ENCODE measurements at regions not wholly inside any gene's neighbourhood (a gene's known extent, or its start where the extent isn't known, plus 50 kb on each side); places are given as distances from the start of the nearest gene placed in this dataset.

DNA sequence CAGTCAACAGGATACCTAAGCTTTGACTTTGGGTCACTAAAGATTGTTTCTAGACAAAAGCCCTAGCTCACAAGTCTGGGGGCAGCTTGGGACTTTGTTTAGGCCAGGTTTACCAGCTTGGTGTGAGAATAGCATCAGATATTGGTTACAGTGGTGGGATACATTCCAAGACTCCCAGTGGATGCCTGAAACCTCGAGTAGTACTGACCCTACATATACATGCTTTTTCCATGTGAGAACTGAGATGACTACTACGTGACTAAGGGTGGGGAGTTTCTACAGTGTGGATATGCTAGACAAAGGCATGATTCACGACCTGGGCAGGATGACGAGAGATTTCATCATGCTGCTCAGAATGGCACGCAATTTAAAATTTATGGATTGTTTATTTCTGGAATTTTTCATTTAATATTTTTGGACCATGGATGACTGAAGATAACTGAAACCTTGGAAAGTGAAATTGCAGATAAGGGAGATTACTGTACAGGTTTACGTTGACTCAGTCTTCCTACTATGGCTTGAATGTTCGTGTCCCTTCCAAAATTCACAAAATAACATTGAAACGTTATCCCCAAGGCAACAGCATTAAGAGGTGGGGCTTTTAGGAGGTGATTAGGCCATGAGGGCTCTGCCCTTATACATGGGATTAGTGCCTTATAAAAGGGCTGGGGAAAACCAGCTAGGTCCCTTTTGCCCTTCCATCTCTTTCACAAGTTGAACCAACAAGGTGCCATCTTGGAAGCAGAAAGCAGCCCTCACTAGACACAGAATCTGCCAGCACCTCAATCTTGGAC lies 50.2 kb upstream of the CTAGE1 start:
- no peak for DNase-seq (ENCODE audit: low read depth)

DNA sequence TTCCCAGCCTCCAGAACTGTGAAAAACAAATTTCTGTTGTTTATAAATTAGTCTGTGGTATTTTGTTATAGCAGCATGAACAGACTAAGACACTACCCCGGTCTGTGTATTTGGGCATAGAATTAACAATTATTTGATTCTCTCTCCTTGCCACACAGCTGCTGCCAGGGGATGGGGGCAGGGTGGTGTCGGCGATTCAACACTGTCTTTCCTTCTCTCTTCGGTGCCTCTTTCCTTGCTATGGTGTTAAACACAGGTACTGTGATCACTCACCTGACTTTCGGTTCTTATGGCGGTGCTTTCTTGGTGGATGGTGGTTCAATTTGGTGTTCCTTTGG lies 50.8 kb upstream of the CTAGE1 start:
- no peak for DNase-seq (ENCODE audit: low read depth)

DNA sequence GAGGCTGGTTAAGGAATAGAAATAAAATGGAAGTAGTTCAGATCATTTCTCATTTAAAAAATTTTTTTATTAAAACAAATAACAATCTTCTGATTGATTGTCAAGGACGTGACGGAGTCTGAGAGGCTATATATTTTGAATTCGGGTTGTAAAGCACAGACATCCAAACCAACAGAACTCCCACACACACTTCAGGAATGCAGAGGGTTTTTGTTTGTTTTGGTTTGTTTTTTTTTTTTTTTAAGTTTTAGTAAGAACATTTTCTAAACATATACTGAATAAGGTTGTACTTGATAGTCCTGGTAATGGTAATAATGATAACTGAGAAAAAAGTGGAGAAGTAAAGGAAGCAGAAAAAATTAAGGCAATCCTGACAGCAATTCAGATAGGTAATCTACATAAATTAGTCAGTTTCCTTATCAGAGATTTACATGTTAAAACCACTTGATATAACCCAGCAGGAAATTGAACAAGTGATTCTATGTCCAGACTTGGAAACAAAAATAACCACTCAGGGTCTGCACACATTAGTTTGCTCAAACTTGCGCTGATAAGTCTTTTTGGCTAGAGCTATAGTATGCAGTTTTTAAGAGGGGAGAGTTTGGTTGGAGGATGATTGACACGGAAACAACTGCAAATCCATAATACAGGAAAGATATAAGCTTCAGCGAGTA lies 51.5 kb upstream of the CTAGE1 start:
- DNase-seq (ENCODE audit: low read depth), result no peak

DNA sequence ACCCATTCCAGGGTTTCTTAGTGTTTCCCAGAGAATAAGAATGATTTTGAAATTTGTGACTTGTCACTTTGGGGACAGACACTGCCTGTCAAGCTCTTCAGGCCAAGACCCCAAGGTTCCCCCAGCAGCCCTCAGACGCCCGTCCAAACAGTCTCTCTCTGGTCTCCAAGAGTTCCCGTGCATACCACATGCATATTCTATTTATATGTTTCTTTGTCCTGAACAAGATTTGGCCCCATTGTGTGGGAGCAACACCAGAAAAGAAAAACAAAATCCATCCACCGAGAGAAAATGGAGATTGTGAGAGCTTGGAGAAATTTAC lies 52.2 kb upstream of the CTAGE1 start:
- no peak for DNase-seq (ENCODE audit: low read depth)

DNA sequence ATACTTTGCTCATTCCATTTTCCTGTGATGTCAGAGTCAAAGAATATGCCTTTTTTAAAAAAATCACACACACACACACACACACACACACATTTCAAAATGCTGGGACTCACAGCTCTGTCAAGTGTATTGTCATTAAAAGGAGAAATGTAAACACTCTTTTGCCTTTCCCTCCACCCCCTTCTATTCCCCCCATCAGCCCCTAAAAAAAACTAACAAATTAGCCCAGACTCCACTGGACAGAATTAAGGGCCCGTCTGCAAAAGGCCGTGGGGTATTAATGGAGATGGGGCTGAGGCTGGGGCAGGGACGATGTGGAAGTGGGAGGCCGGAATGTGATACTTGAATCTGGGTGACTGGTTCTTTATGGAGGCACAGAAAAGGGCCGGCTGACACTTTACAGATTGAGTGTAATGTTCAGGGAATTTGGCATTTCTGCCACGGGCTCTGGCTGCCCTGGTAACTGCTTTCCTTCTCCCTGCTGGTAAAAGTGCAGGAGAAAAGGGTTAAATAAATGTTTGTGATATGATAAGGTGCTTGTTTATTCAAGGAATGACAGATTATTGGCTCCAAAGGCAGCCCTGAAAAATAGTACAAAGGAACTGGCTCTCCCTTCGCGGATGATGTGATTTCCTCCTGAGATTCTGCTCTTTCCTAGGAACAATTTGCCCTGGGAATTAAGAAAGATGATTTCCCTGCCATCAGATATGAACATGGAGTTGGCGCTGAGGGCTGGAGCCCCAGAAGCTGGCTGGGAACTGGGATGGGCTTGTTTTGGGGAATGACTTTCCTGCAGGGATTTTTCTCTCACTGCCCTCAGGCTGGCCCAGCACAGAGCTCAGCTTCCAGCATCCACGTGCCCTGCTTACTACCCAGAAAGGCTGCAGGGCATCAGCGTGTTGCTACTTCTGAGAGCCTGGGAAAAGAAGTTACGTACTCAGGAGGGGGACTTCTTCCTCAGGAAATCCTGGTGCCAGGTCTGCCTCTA lies 52.8 kb upstream of the CTAGE1 start:
- no peak for DNase-seq (ENCODE audit: low read depth)

DNA sequence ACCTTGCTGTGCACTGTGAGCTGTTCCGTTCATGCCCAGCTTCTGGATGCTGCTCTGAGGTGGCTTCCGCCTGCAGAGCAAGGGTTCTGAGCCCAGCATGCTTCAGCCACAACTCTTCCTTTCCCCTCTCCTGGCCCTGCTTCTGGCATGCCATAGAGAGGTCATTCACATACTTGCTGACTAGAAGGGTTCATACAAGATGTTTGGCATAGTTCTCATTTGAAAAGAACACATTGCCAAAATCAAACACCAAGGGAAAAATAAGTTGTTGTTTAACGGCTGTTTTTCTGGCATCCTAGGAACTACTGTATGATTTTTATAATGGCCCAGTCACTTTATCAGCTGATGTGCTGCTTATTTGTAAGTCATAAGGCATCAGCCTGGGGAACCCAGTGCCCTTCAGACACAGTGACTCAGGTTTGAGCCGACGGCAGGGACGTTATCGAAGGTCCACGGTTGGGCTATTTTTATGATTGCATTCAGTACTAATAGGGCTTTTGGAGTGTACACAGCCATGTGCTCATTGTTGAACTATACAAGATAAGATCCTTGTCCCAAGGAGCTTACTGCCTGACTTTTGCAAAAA lies 53.9 kb upstream of the CTAGE1 start:
- no peak for DNase-seq (ENCODE audit: low read depth)

DNA sequence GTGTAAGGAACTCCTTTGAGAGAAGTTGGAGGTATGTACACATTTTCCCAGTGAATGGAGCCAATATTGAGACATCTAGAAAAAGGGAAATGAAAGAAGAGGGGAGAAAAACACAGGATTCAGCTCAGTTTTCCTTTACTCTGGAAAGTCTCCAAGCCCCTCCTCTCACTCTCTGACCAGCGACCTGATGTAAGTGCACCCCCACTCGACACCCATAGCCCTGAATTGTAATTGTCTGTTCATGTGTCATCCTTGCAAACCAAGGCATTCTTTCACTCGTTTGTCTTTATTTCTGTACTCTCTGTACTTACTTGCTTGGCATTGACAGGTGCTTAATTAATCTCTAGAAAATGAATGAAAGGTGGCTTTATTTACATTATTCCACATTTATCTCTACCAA lies 55.7 kb upstream of the CTAGE1 start:
- DNase-seq (ENCODE audit: low read depth), result no peak

DNA sequence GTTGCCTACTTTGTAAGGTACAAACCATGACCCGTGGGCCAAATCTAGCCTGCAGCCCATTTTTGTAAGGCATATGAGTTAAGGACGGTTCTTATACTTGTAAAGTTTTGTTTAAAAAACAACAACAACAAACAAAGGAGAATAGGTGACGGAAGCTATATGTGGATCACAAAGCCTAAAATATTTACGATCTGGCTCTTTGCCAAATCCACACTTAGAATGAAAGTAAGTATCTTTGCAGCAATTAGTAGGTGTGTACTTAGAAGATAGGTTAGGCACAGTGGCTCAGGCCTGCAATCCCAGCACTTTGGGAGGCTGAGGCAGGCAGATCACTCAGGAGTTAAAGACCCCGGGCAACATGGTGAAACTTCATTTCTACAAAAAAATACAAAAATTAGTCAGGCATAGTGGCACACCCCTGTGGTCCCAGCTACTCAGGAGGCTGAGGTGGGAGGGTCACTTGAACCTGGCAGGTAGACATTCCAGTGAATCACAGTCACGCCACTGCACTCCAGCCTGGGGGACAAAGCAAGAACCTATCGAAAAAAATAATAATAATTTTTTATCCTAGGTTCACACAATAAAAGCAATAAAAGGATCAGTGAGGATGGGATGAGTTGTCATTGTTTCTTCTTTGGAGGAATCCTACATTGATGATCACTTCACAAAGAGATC lies 57.8 kb upstream of the CTAGE1 start:
- no peak for DNase-seq (ENCODE audit: low read depth)

DNA sequence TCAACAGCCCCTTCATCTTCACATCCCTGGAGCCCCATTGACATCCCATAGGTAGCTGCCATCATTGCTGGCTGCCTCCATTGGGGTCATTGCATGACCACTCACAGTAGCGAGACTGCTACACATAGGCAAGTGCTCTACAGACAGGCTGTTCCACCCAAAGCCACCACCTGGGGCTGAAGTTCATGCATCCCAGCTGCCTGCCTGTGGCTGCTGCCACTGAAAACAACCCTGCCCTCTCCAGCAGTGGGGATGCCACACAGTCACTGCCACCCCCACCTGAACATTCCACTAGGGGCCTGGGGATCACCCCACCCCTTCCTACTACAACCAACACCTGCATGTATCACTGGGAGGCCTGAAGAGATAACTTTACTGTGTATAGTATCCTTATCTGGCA lies 59.5 kb upstream of the CTAGE1 start:
- DNase-seq (ENCODE audit: low read depth), result no peak

DNA sequence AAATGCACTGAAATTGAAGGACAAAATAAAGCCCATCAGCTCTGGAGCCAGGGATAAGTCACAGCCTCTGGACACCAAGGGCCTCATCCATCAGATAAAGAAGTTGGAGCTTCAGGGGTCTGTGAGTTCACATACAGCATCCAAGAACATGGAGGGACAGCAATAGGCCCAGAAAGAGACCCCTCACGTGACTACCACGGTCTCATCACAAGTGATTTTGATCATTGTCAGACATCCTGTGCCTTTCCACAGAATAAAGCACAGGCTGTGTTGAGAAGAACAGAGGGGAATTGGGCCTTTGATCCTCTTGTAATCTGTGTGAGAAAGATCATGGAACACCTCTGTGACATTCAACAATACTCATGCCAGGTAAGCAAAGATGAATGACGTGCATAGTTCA lies 65.2 kb upstream of the CTAGE1 start:
- no peak for DNase-seq (ENCODE audit: low read depth)

DNA sequence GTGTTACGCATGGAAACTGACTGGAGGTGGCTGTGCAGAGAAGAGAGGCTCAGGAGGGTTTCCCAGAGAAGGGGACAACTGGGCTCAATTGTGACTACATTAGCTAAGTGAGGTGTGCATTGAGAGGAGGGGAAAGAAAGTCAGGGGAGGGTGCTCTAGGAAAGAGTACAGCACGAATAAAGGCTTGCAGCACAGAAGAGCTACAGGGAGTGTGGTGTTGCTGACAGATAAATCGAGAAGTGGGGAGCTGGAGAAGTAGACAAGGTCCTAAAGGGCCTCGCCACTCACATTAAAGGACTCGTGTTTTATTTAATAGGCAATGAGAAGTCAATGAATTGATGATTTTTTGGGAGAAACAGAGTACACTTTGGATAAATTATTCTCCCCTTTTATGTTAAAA lies 65.7 kb upstream of the CTAGE1 start:
- no peak for DNase-seq (ENCODE audit: low read depth)

DNA sequence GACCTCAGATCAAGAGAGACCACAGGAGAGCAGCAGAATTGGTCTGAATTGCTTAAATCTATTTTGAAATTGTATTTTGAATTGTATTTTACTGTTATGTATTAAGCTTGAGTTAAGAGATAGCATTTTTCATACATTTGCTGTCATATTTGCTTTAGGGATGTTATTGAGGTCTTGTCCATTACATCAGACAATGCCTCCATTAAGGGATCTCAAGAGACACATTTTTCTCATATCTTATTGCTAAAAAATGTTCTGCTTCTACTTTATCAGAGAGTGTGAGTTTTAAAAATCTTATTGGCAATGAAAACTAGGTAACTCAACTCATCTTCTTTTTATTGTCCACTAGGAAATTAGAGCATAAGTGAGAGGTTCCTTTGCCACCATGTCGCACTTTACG lies 66.8 kb upstream of the CTAGE1 start:
- no peak for DNase-seq (ENCODE audit: low read depth)

DNA sequence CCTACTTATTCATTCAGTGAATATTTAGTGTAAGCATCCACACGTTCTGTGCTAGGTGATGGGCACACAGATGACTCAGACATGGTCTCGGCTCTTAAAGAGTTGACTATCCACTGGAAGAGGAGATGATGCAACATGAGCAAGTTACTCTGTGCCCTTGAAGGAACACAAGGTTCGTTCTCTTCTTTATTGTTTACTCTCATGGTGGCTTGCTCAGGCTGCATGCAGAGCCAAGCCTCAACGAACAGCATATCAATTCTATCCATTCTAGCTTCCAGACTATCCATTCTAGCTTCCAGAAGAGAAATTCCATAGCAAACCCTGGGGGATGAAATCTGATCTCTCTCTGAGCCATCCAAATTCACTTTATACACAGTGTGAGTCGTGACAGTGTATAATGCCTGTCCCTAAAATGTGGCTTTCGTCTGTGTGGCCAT lies 68.1 kb upstream of the CTAGE1 start:
- no peak for DNase-seq (ENCODE audit: low read depth)

DNA sequence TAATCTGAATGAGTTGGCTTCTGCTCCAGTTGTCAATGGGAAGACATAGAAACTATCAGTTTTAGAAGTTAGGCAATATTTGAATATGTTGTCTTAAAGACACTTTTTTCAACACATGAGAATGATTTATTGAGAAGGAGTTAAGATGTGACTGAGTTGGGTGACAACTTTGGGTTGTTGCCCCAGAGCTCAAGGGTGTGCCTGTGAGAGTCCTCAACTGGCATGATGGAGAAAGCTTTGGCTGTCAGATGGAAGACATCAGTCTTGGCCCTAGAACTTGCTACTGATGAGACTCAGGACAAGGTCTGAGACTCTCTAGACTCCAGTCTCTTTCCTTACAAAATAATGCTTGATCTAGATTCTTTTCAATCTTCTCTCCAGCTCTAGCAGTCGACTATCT lies 69.0 kb upstream of the CTAGE1 start:
- no peak for DNase-seq (ENCODE audit: low read depth)

DNA sequence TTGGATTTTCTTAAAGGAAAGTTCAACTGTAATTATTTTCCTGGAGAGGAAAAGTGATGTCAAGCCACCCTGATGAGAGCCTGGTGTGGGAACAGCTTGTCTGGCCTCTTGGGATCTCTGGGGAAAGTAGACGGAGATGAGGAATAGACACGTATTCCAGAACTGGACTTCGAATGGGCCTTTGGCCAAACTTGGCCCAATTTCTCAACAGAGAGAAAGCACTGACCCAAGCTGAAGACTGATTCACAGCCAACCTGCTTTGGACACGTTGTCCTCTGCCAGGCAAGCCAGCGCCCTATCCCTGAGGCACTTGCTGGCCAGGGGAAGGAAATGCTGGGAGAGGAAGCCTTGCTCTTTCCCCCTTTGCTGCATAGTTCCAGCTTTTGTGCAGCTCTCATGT lies 70.8 kb upstream of the CTAGE1 start:
- DNase-seq (ENCODE audit: low read depth), result no peak

DNA sequence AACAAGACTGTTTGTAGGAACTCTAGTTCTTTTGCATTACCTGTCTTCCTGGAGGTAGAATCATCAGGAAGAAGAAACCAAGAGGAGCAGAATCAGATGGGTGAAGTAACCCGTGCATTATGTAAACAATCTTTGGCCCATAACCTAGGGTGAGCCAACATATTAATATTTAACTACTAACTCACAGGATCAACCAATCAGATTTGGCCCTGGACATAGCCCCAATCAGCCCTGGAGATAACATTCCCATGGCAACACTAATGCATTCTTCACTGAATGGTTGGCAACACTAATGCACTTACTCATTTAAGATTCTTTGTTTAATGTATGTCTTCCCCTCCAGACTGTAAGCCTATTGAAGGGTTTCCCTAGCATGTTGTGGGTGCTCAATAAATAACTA lies 72.0 kb upstream of the CTAGE1 start:
- no peak for DNase-seq (ENCODE audit: low read depth)

DNA sequence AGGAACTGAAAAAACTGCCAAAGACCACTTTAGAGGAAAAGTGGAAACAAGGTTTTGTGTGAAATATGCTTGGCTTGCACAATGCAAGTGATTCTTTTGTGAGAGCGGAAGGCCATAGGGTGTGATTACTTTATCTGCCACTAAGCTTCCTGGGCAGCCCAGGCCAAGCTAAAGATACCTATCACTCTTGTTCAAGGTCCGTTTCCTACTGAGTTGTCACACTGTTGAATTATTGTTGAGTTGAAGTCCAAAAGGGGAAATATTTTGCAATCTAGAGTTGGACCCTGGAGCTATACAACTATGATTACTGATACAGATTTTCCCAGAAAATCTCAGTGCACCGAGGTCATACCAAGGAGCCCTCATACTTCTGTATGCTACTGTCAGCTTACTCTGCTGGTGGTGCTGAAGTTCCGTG lies 72.7 kb upstream of the CTAGE1 start:
- no peak for DNase-seq (ENCODE audit: low read depth)

DNA sequence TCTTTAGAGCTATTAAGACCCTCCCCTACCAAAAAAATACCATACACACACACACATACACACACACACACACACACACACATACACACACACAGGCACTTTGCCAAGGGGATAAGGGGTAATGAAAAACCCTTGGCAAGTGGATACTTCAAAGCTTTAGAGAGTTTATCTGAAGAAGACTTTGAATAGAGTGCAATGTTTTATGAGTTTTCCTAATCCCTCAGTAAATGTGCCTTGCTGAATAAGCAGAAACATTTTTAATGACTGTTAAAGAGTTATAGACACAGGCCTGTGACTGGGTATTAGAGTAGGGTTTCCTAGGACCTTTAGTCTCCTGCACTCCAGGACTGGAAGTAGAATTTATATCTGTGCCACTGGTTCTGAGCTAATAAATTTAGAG lies 75.5 kb upstream of the CTAGE1 start:
- no peak for DNase-seq (ENCODE audit: low read depth)

DNA sequence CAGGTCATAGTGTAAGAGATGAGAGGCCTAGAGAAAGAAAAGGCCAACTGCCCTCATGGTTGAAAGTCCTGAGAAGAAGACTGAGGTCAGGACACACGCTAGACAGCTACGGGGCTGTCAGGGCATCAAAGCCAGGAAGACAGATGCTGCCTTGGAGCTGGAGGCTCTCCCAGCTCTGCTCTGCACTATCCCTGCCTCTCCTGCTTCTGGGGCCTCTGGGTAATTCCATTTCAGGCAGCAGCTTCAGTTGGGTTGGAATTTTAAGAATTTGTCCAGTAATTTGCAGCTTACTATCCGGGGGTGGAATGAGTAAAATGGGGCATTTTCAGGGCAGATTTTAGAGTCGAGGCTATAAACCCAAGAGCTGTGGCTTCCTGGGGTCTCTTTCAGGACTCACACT lies 76.2 kb upstream of the CTAGE1 start:
- no peak for DNase-seq (ENCODE audit: low read depth)

DNA sequence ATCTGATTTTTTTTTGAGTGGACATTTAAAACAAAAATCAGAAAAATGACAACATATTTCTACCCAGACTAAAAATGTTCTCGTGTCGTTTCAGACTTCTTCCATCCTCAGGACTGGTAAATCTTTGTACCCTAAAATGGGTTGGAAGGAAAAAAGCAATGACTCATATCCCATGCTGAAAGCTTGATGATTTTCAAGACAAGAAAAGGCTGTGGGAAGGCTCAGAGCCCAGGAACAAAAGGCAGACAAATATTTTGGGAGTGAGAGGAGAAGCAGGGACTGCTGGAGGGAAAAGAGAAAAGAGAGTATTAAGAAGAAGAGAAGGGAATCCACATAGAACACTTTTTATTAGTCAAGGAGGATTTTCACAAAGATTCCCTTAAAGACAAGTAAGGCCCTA lies 77.1 kb upstream of the CTAGE1 start:
- no peak for DNase-seq (ENCODE audit: low read depth)

DNA sequence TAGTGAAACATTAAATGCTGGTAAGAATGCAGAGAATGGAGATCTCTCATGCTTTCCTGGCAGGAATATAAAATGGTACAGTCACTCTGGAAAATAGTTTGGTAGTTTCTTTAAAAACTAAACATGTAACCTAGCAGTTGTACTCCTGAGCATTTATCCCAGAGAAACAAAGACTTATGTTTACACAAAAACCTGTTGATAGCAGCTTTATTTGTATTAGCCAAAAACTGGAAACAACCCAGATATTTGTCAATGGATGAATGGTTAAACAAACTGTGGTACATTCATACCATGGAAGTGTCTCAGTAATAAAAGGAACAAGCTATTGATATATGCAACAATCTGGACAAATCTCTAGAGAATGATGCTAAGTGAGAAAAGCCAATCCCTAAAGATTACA lies 81.7 kb upstream of the CTAGE1 start:
- DNase-seq (ENCODE audit: low read depth), result no peak

DNA sequence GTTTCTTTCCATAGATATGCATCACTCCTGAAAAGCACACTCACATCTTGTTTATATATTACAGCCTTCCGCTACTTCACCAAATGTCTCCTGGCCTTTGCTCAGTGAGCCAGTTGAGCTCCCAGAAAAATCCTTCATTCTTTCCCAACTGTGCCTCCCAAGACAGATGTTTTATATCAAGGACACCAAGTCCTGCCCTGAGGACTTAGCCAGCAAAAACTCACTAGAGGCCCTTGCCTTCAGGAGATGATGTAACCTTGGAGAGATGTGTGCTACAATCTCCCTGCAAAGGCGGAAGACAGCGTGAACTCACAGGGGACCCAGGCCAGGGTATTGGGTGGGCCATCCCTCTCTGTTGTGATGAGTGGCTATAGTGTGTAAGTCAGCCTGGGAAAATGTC lies 86.1 kb upstream of the CTAGE1 start:
- DNase-seq (ENCODE audit: low read depth), result no peak

Data from stimulated activated CD8-positive, alpha-beta memory T cell treated with anti-CD3 and anti-CD28 coated beads, Interleukin-12 subunit alpha, Interleukin-12 subunit beta, amount 100 ng/mL, for 4 hours (primary cell).